ENCODE measurements at regions not wholly inside any gene's neighbourhood (a gene's known extent, or its start where the extent isn't known, plus 50 kb on each side); places are given as distances from the start of the nearest gene placed in this dataset.
A peak's percentile ranks its signal among the peaks of the same experiment; 100 is the strongest.

- no peak for DNase-seq
Measured at GRCh38 chr14:98085751-98086150, 1186.2 kb downstream of the BCL11B start.

- DNase-seq, result no peak
Measured at GRCh38 chr14:98093111-98093510, 1178.9 kb downstream of the BCL11B start.

- no peak for DNase-seq
Measured at GRCh38 chr14:98099527-98099926, 1172.5 kb downstream of the BCL11B start.

- DNase-seq, result no peak
Measured at GRCh38 chr14:98101323-98101722, 1170.7 kb downstream of the BCL11B start.

- DNase-seq, result no peak
Measured at GRCh38 chr14:98103705-98104104, 1168.3 kb downstream of the BCL11B start.

GRCh38 chr14:98109326-98109725 is 1162.7 kb downstream of the BCL11B start:
- DNase-seq, result no peak

GRCh38 chr14:98112194-98112780 is 1159.7 kb downstream of the BCL11B start:
- no peak for DNase-seq

GRCh38 chr14:98114122-98114895 is 1157.7 kb downstream of the BCL11B start:
- no peak for DNase-seq

- no peak for DNase-seq
Measured at GRCh38 chr14:98114946-98115345, 1157.1 kb downstream of the BCL11B start.

- DNase-seq, result no peak
Measured at GRCh38 chr14:98118749-98119148, 1153.2 kb downstream of the BCL11B start.

- DNase-seq, result no peak
Measured at GRCh38 chr14:98119739-98120138, 1152.3 kb downstream of the BCL11B start.

- no peak for DNase-seq
Measured at GRCh38 chr14:98120831-98121464, 1151.0 kb downstream of the BCL11B start.

GRCh38 chr14:98122527-98122926 is 1149.5 kb downstream of the BCL11B start:
- no peak for DNase-seq

- DNase-seq, result no peak
Measured at GRCh38 chr14:98130691-98131090, 1141.3 kb downstream of the BCL11B start.

- DNase-seq, result no peak
Measured at GRCh38 chr14:98131406-98131805, 1140.6 kb downstream of the BCL11B start.

- no peak for DNase-seq
Measured at GRCh38 chr14:98133806-98134205, 1138.2 kb downstream of the BCL11B start.

GRCh38 chr14:98136012-98136789 is 1135.8 kb downstream of the BCL11B start:
- DNase-seq, result peak; percentile 30

- DNase-seq, result peak; percentile 97
Measured at GRCh38 chr14:98137131-98138025, 1134.6 kb downstream of the BCL11B start.

GRCh38 chr14:98138666-98139065 is 1133.3 kb downstream of the BCL11B start:
- DNase-seq, result peak; percentile 42

GRCh38 chr14:98140862-98141530 is 1131.0 kb downstream of the BCL11B start:
- no peak for DNase-seq

GRCh38 chr14:98143566-98143965 is 1128.4 kb downstream of the BCL11B start:
- DNase-seq, result no peak

- DNase-seq, result no peak
Measured at GRCh38 chr14:98144964-98145363, 1127.0 kb downstream of the BCL11B start.

Data from NCI-H1105 treated with DMSO at 0.1 percent for 48 hours (cell line).